ENCODE measurements at regions not wholly inside any gene's neighbourhood (a gene's known extent, or its start where the extent isn't known, plus 50 kb on each side); places are given as distances from the start of the nearest gene placed in this dataset.

- DNase-seq (ENCODE audit: low spot score), result no peak
These were observed 278.4 kb upstream of the FAM98A start for GRCh38 chr2:33877348-33878016.

- DNase-seq (ENCODE audit: low spot score), result no peak
These were observed 274.0 kb upstream of the FAM98A start for GRCh38 chr2:33873076-33873605.

DNA sequence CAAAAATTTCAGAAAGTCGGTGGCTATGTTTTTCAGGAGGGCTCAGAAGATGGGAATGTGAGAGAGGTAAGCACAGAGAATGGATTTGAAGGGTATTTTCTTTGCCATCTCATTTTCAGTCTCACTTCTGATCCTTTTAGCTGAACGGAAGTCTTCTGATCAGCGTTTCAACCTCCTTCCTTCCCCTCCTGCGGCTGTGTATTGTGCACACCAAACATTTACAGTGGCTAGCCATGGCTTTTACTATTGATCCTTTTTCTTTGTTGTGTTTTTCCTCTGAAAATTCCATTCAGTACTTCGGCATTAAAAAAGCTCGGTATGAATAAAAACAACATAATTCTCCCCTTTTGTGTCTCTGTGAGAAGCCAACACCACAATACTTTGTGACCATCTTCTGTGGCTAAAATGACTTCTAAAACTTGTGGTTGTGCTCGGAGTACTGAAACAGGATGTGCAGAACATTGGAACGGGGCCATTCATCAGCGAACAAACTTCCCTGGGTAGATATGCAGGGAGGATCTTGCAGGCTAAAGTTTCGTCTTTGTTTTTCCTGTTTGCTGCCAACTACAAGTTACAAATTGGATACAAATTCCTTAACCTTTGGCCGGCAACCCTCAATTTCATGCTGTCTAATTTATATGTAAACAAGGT lies 260.8 kb upstream of the FAM98A start:
- DNase-seq (ENCODE audit: low spot score), result no peak

GRCh38 chr2:33859176-33859575 lies 260.1 kb upstream of the FAM98A start:
- DNase-seq (ENCODE audit: low spot score), result no peak

DNA sequence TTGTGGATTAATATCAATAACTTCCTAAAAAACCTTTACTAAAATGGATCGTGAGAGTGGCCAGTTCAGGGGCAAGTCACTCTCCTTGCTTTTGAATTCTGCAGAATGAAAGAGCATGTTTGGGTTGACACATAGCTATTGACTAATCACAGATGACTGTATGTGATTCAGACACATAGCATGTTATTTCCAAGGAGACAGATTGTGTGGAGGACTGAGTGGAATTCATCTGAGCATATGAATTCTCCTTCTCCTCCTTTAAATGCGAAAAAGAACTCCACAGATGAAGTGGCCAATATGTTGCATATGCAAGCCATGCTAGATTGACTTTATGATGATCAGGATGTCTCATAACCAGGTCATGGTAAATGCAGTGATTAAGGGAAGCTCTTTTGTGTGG lies 249.4 kb upstream of the FAM98A start:
- peak; percentile 6 for DNase-seq (ENCODE audit: low spot score)

GRCh38 chr2:33839791-33840190 lies 240.7 kb upstream of the FAM98A start:
- DNase-seq (ENCODE audit: low spot score), result no peak

- DNase-seq (ENCODE audit: low spot score), result no peak
These were observed 237.5 kb upstream of the FAM98A start for GRCh38 chr2:33836628-33837027.

GRCh38 chr2:33835911-33836310 lies 236.8 kb upstream of the FAM98A start:
- no peak for DNase-seq (ENCODE audit: low spot score)

DNA sequence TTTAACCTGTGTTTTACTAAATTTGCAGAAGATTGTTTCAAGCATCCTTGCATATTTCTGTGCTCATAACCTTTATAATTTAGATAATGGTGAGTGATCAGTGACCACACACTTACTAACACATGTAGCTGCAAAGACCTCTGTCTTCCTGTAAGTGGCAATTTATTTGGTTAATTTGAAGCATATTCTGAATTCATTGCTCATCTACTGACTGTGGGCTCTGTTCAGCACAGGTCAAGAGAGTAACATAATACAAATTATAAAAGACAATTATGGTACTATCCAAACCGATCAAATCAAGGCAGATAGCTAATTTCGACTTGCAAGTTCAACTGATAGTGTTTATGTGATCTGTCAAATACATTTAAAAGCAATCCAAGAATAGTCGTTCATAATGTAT lies 223.9 kb upstream of the FAM98A start:
- no peak for DNase-seq (ENCODE audit: low spot score)

DNA sequence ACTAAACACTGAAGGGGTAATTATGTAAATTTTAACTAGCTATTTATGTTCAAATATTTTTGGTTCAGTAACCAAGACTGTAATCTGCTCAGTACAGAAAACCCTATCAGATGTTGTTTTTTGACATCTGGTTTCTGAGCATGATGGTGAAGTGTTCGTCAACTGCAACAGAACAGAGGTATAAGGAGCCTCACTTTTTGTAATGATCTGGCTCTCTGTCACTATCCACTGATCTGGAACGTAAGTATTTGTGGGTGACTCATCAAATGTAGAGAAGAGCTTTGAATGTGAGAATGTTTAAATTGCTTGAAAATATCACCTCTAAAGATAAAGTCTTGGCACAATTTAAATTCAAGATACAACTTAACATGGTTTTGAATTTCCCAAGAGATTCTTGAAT lies 213.6 kb upstream of the FAM98A start:
- no peak for DNase-seq (ENCODE audit: low spot score)

DNA sequence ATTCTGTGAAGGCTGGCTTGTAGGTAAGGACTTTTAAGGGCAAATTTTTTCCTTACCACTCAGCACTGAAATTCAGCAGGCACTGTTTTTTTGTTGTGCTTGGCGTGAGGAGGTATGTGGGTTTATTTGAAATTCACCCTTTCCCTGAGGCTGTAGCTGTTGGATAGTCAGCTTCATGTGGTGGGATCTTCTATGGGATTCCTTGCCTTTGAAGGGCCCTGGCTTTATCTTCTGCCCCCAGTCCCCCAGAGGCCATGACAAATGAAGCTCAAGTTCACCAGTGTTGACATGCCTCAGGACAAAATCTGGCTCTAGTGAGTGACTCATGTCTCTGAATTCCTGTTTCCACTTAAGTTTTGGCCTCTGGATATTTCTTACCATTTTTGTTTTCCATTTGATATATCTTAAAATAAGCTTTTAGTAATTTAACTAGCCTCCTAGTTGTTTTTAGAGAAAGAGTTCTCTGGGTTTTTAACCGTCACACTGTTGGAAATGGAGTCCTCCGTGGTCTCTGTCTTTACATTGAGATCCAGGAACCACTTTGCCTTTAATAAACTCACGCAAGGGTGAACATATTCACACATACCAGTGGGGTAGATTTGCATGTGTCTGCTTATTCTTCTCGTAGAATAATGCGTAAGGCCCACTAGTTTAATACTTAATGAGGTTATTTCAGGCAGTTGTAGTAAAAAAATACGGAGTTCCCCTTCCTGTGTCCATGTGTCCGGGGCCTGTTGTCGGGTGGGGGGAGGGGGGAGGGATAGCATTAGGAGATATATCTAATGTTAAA lies 211.1 kb upstream of the FAM98A start:
- DNase-seq (ENCODE audit: low spot score), result no peak

DNA sequence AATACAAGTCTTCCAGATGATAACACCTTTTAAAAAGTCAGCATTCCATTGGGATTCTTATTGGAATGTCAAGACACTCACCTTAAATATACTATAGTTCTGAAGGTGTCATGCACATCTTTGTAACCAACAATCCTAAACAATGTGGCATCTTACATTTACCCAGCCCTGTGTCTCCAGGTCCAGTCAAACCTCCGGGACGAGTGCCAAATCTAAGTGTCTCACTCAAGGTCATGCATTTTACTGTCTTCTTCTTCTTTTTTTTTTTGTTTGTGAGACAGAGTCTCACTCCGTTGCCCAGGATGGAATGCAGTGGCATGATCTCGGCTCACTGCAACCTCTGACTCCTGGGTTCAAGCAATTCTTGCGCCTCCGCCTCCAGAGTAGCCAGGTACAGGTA lies 206.9 kb upstream of the FAM98A start:
- DNase-seq (ENCODE audit: low spot score), result no peak

GRCh38 chr2:33804155-33804554 lies 205.1 kb upstream of the FAM98A start:
- no peak for DNase-seq (ENCODE audit: low spot score)

DNA sequence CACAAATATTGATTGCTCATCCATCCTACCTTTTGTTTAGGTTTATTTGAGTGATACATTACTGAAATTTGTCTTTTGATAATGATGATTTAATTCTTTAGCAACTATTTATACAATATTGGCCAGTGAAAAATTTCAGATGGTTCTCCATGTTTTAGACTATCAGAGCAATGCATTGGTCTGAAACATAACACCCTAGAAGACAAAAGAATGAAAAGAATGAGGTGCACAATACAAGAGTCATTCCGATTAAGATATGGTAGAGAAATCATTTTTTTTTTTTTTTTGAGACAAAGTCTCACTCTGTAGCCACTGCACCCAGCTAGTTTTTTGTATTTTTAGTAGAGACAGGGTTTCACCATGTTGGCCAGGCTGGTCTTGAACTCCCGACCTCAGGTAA lies 197.4 kb upstream of the FAM98A start:
- DNase-seq (ENCODE audit: low spot score), result no peak

- peak; percentile 19 for DNase-seq (ENCODE audit: low spot score)
These were observed 192.5 kb upstream of the FAM98A start for GRCh38 chr2:33791625-33792024.

- DNase-seq (ENCODE audit: low spot score), result no peak
These were observed 188.9 kb upstream of the FAM98A start for GRCh38 chr2:33788044-33788443.

DNA sequence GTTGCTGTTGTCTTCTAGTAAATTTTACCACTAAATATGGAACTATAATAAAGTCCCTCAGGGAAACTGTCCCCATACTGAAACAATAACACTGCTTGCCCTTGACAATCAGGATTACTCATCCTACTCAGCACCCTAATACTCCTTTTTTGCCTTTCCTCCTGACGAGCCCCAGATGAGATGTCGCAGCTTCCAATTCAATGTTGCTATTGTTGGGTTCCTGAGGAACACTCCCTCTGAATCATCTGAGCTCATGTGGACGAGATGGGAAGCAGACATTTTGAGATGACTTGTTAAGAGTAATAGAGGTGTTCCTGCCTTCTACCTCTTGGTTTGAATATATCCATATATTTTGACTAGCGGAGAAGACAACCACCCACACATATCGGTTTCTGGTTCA lies 187.8 kb upstream of the FAM98A start:
- DNase-seq (ENCODE audit: low spot score), result no peak

- DNase-seq (ENCODE audit: low spot score), result no peak
These were observed 186.4 kb upstream of the FAM98A start for GRCh38 chr2:33785201-33786106.

DNA sequence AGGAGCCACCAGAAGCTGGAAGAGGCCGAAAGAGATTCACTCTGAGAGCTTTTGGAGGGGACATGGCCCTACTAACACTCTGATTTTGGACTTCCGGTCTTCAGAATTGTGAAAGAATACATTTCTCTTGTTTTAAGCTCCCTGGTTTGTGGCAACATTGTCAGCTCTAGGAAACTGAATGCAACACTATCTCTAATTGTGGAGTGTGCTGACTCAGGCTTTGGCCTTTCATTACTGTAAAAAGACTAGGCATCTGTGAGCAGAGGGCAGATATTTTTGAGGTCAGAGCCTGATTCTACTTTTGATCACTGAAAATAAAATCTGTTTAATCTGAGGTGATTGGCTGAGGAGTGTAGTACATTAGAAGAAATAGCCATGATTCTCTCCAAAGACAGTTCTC lies 185.4 kb upstream of the FAM98A start:
- no peak for DNase-seq (ENCODE audit: low spot score)

DNA sequence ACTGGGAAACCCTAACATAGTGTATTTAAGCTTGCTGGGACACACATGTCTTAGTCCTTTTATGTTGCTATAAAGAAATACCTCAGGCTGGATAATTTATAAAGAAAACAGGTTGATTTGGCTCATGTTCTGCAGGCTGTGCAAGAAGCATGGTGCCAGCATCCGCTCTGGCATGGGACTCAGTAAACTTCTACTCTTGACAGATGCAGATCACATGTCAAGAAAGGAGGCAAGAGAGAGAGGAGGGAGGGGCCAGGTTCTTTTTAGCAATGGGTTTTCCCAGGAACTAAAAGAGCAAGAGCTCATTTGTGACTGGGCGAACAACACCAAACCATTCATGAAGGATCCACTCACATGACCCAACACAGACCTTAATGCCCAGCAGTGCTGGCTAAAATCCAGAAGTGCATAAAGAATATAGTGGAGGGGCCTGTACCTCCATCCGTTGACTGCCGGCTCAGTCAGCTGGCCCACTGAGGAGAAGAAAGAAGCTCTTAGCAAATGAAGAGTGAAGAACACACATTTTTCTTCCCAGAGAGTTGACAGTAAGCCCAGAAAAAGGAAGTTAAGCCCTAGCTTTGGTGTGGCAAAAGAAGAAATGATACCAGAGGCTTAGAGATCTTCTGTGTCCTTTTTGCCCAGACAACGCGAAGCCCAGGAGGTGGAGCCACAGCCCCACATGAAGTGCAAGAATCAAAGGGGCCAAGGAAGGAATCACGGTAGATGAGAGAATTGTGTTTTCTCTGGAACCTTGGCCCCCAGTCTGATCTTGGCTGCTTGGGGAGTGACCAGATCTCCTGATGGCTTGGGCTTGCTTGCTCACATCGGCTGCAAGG lies 183.5 kb upstream of the FAM98A start:
- no peak for DNase-seq (ENCODE audit: low spot score)

DNA sequence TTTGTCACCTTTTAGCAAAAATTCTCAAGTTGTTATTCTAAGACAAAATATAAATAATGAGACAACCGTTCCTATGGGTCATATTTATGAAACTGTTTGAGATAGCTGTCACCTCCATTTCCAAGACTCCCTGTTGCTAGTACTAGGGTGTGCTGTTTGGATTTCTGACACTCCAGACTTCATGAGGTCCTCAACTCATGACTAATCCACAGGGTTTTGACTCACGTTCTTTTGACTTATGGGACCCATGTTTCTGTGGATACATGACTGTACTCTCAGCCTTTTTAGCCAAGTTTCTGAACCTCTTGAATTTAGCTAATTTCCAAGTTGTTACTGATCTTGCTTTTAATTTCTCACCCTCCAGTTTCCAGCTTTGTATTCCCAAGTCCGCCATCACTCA lies 178.7 kb upstream of the FAM98A start:
- DNase-seq (ENCODE audit: low spot score), result no peak

Data from GM03348 (cell line).